LNCAP (cell line): ENCODE measurements at regions not wholly inside any gene's neighbourhood (a gene's known extent, or its start where the extent isn't known, plus 50 kb on each side); places are given as distances from the start of the nearest gene placed in this dataset.

Source experiments
- TF ChIP-seq, protein P1 (sequence below): fragments of 450-650 bp; IDR thresholded peaks from 2 replicates; pipeline ENCODE4 v1.5.1; 2017; ENCODE audit warnings: mild to moderate bottlenecking

DNA sequence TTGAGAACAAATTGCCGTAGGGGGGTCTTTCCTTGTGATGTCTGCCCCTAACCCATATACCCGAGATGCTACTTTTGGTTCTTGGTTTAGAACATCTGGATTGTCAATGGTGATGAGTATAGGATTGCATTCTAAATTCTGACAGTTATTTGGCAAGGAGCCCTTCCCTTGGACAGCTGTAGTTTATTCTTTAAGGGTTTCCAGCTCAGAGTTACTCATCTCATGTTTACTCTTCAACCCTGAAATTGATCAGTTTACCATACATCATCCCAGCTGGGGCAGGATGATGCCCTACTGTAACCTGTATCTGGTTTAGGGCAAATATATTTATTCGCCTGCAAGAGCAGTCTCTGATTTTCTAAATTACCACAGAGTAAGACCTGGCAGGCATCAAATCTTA is 85.7 kb upstream of the XCR1 start:
- TF ChIP-seq, protein P1, sequence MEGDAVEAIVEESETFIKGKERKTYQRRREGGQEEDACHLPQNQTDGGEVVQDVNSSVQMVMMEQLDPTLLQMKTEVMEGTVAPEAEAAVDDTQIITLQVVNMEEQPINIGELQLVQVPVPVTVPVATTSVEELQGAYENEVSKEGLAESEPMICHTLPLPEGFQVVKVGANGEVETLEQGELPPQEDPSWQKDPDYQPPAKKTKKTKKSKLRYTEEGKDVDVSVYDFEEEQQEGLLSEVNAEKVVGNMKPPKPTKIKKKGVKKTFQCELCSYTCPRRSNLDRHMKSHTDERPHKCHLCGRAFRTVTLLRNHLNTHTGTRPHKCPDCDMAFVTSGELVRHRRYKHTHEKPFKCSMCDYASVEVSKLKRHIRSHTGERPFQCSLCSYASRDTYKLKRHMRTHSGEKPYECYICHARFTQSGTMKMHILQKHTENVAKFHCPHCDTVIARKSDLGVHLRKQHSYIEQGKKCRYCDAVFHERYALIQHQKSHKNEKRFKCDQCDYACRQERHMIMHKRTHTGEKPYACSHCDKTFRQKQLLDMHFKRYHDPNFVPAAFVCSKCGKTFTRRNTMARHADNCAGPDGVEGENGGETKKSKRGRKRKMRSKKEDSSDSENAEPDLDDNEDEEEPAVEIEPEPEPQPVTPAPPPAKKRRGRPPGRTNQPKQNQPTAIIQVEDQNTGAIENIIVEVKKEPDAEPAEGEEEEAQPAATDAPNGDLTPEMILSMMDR = no peak

DNA sequence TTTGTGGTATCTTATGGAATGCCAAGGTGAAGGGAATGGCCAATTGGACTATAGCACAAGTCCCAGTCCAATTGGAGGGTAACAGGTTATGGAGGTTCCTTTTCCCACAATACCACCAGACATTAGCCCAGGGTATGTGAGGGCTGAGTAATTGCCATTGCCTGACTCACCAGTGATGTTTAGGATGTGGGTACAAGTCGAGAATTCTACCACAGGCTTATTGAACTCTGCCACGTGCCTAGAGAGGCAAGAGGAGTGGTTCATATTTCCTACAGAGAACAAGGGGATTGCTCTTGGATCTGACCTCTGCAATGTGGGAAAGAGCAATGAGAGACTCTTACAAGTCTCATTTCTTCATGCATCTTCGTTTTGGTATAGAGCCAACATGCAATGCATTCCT is 85.0 kb upstream of the XCR1 start:
- TF ChIP-seq, protein P1 = no peak

DNA sequence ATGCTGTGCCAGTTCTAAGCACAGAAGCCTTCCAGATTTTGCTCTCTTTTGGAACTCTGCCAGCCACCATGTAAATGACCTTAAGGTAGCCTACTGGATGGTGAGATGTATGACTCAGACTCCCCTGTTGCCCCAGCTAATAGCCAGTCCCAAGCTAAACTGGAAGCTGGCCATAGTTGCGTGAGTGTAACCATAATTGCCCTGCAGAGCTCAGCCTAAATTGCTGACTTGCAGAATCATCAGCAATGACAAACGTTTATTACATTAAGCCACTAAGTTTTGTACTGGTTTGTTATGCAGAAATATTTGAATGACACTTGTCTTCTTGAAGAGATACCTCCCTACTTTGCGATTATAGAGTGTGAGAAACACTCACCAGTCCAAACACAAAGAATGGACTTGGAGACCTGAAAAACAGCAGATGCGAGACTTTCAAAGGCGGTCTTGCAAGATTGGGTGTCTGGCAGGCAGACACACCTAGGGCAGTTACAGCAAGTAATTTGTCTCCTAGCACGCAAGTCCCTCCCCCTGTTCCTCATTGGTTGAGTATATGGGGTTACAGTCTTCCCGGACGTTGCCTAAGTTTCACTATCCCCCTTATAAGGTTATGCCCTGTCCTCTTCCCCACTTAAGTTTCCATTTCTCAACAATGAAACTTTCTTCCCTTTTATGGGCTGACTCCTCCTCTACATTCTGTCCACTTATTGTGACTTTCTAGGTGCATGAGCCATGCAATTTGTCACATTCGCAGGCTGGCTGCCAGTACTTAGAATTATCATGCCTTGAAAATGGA is 83.6 kb upstream of the XCR1 start:
- TF ChIP-seq, protein P1 = no peak

DNA sequence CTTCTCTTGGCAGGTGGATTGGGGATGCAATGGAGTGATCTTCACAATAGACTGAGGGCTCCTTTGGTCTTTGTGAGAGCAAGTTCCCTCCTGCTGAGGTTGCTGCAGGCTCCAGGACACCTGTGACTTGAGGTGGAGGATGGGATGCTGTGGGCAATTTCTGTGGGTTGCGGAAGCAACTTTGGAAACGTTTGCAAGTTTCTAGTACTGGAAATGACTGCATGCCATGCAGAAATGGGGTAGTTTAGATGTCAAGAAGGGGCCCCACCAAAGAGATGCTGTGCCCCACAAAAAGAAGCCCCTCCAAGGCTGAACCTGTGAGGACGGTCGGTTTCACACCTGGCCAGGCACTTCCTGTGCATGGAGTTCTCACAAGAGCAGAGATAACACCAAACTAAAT is 80.4 kb upstream of the XCR1 start:
- TF ChIP-seq, protein P1 = no peak

DNA sequence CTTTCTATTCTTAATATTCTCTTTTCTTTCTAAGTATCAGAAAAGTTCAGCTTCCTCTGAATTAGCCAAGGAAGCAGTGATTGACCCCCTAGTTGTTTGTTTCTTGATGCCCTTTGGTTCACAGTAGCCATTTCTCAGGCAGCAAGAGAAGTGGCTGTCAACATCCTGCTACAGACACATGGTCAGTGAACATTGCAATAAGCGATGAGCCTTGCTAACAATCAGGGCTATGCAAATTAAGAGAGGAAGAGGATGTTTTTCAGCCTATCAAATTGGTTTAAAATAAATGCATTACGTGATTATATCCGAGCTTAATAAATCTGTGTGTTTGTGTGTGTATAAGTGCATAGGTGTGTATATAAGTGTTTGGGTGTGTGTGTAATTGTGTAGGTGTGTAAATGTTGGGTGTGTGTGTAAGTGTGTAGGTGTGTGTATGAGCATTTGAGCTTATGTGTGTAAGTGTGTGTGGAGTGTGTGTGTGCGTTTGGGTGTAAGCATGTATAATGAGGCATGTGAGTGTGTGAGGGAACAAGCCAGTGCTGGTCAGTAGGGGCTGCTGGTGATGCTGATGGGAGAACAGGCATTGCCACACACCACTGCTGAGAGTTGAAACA is 78.1 kb upstream of the XCR1 start:
- TF ChIP-seq, protein P1 = no peak

DNA sequence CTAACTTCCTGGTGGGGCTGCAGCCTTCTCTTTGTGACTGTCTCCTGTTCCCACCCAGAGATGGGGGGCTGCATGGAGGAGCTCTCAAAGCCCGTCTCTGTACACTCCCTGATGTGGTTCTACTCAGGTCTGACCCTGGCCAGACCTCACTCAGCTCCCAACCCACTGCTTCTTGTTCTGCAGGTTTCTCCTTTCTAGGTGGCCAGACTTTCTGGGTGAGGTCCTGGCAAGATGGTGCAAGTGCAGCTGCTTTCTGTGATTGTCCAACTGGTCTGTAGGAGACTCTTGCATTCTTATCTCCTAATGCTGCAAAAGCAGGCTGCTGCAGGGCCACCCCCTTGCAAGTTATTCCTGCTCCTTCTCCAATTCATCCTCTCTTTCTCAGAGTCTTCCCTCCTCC is 77.4 kb upstream of the XCR1 start:
- TF ChIP-seq, protein P1 = no peak

DNA sequence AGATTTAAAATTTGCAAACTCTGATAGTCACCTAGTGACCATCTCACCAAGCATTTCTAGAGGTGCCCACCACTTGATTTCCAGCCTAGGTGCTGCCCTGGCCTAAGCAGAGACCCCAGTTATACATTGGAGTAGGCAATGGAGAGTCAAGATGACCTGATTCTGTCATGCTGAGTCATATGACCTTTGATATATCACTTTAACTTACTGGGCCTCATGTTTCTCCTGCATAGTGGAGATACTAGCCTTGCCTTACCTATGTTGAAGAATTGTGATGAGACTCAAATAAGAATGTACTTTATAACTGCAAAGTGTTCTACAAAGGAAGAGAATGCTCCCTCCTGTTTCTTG is 75.5 kb upstream of the XCR1 start:
- TF ChIP-seq, protein P1 = no peak
